Smooth muscle cell (in vitro differentiated cells): ENCODE measurements at regions not wholly inside any gene's neighbourhood (a gene's known extent, or its start where the extent isn't known, plus 50 kb on each side); places are given as distances from the start of the nearest gene placed in this dataset.

Experiments
- DNase-seq: peaks from one replicate; lab custom pipeline; 2025; ENCODE audit not compliant: unreplicated experiment; lab: John Stamatoyannopoulos, UW
- H2AFZ ChIP-seq: fragments of 200-600 bp; sonication (generic); 2 replicates; pipeline ENCODE4 v1.6.0; 2016; ENCODE audit warnings: antibody characterized with exemption, low read depth, mild to moderate bottlenecking
- H3F3A ChIP-seq: fragments of 200-600 bp; sonication (generic); 2 replicates; pipeline ENCODE4 v1.6.0; 2017; ENCODE audit warnings: antibody characterized with exemption, low read depth
- H3K27ac ChIP-seq: fragments of 200-600 bp; sonication (generic); 2 replicates; pipeline ENCODE4 v1.5.1; 2016; ENCODE audit warnings: low read depth, mild to moderate bottlenecking
- H3K27me3 ChIP-seq: fragments of 200-600 bp; sonication (generic); 2 replicates; pipeline ENCODE4 v1.6.1; 2016; ENCODE audit warnings: low read depth, mild to moderate bottlenecking
- H3K36me3 ChIP-seq: fragments of 200-600 bp; sonication (generic); 2 replicates; pipeline ENCODE4 v1.5.1; 2016; ENCODE audit warnings: low read depth
- H3K4me1 ChIP-seq: fragments of 200-600 bp; sonication (generic); 2 replicates; pipeline ENCODE4 v1.5.1; 2016; ENCODE audit warnings: low read depth
- H3K4me2 ChIP-seq: fragments of 200-600 bp; sonication (generic); 2 replicates; pipeline ENCODE4 v1.6.0; 2016; ENCODE audit warnings: mild to moderate bottlenecking
- H3K4me3 ChIP-seq: fragments of 200-600 bp; sonication (generic); 2 replicates; pipeline ENCODE4 v1.5.1; 2016; ENCODE audit warnings: mild to moderate bottlenecking
- H3K79me2 ChIP-seq: fragments of 200-600 bp; sonication (generic); 2 replicates; pipeline ENCODE4 v1.6.0; 2016; ENCODE audit warnings: low read depth, mild to moderate bottlenecking
- H3K9ac ChIP-seq: fragments of 200-600 bp; sonication (generic); 2 replicates; pipeline ENCODE4 v1.6.0; 2016; ENCODE audit warnings: low read depth
- H3K9me3 ChIP-seq: fragments of 200-600 bp; sonication (generic); replicated peaks from 2 replicates; pipeline ENCODE4 v1.5.1; 2016; ENCODE audit warnings: low read depth
- H4K20me1 ChIP-seq: fragments of 200-600 bp; sonication (generic); 2 replicates; pipeline ENCODE4 v1.6.0; 2016; ENCODE audit warnings: low read depth
- WGBS: methylation state at CpG from one replicate; pipeline ENCODE4 v1.1.7; 2016; ENCODE audit warnings: low lambda C conversion rate; 5-methylcytosine and 5-hydroxymethylcytosine counted together
- TF ChIP-seq, protein P1 (sequence below): fragments of 200-600 bp; sonication (generic); IDR thresholded peaks from 2 replicates; pipeline ENCODE4 v1.5.1; 2017; ENCODE audit warnings: borderline replicate concordance, mild to moderate bottlenecking, antibody characterized with exemption; ENCODE audit not compliant: insufficient read depth, poor library complexity, severe bottlenecking

DNA sequence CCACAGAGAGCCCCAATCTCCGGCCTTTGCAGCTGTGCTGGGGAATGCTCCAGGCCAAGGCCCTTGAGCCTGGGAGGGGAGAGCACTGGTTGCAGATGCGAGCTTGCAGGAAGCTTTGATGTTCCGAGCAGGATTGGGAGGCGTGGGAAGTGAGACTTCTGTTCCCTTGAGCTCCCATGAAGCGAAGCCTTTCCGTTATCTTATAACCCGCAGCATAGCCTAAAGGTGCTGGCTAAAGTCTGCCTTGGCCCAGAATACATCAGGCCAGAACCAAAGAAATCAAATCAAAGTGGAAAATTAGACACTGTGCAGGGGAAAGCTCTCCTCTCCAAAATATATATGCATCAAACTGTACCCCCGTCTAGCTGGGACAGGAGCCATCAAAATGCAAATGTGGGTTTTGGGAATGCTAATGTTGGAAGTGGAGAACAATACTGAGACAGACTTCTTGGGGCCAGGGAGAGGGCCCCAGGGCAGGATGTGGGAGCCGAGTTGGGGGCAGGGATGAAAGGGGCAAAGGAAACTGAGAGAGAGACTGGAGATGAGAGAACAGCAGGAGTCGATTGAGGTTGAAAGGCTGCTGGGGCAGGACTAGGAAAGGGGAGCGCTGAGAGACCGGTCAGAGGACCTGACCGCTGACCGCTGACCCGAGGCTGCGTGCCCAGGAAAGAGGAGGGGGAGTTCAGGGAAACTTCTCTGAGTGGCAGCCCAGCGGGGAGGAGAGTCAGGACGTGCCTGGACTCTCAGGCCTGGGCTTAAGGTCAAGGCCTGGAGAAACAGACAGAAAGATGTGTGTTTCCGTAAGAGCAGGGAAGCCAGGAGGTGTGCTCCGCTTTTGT lies 152.2 kb upstream of the PARP11 start:
- no peak for DNase-seq
- peaks cover 15% of the 10 kb centered on the region for H3K4me1 ChIP-seq
- H3F3A ChIP-seq: no peaks in the 10 kb centered on the region
- no peaks in the 10 kb centered on the region for H3K79me2 ChIP-seq
- no peaks in the 10 kb centered on the region for H3K27me3 ChIP-seq
- TF ChIP-seq, protein P1, sequence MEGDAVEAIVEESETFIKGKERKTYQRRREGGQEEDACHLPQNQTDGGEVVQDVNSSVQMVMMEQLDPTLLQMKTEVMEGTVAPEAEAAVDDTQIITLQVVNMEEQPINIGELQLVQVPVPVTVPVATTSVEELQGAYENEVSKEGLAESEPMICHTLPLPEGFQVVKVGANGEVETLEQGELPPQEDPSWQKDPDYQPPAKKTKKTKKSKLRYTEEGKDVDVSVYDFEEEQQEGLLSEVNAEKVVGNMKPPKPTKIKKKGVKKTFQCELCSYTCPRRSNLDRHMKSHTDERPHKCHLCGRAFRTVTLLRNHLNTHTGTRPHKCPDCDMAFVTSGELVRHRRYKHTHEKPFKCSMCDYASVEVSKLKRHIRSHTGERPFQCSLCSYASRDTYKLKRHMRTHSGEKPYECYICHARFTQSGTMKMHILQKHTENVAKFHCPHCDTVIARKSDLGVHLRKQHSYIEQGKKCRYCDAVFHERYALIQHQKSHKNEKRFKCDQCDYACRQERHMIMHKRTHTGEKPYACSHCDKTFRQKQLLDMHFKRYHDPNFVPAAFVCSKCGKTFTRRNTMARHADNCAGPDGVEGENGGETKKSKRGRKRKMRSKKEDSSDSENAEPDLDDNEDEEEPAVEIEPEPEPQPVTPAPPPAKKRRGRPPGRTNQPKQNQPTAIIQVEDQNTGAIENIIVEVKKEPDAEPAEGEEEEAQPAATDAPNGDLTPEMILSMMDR: no peak
- peak overlapping the region; percentile 18 for H3K27ac ChIP-seq
- peak overlapping the region; percentile 92 for H2AFZ ChIP-seq
- H3K4me2 ChIP-seq: peak overlapping the region; percentile 46
- no peak overlapping the region for H3K4me3 ChIP-seq
- H3K9me3 ChIP-seq: no peaks in the 10 kb centered on the region
- no peaks in the 10 kb centered on the region for H3K36me3 ChIP-seq
- 26% methylated on average over 19 of the region's 20 CpGs for WGBS
- H4K20me1 ChIP-seq: no peaks in the 10 kb centered on the region
- H3K9ac ChIP-seq: peak overlapping the region; percentile 47

- Histone ChIP-seq H4K20me1 (no peaks in the 10 kb centered on the region), H3K4me3 (no peak overlapping the region), H2AFZ (no peak overlapping the region), H3K36me3 (no peaks in the 10 kb centered on the region), H3F3A (no peaks in the 10 kb centered on the region), H3K4me1 (peaks cover 14% of the 10 kb centered on the region), H3K27ac (no peak overlapping the region), H3K4me2 (no peak overlapping the region), H3K9me3 (no peaks in the 10 kb centered on the region), H3K27me3 (no peaks in the 10 kb centered on the region), H3K79me2 (no peaks in the 10 kb centered on the region), H3K9ac (no peak overlapping the region)
- WGBS: 59% methylated on average over 7 of the region's 7 CpGs
- TF ChIP-seq, protein P1: no peak
- DNase-seq: no peak
Measured at GRCh38 chr12:4024701-4025100, 151.5 kb upstream of the PARP11 start.

- Histone ChIP-seq H3K9ac (no peak overlapping the region), H3K4me3 (no peak overlapping the region), H3K27ac (no peak overlapping the region), H3K79me2 (no peaks in the 10 kb centered on the region), H3K36me3 (no peaks in the 10 kb centered on the region), H3F3A (no peaks in the 10 kb centered on the region), H4K20me1 (no peaks in the 10 kb centered on the region), H3K4me2 (no peak overlapping the region), H2AFZ (no peak overlapping the region), H3K4me1 (peaks cover 7% of the 10 kb centered on the region), H3K9me3 (no peaks in the 10 kb centered on the region), H3K27me3 (no peaks in the 10 kb centered on the region)
- WGBS: 55% methylated on average over 12 of the region's 12 CpGs
- no peak for DNase-seq
- TF ChIP-seq, protein P1: no peak
Measured at GRCh38 chr12:4015225-4016091, 142.3 kb upstream of the PARP11 start.
